ENCODE measurements at regions not wholly inside any gene's neighbourhood (a gene's known extent, or its start where the extent isn't known, plus 50 kb on each side); places are given as distances from the start of the nearest gene placed in this dataset.

GRCh38 chr9:89776795-89777525, 172.1 kb downstream of the GADD45G start:
- Mint-ChIP-seq H3K4me1 (peaks cover 2% of the 10 kb centered on the region), H3K9me3 (no peaks in the 10 kb centered on the region), H3K36me3 (ENCODE audit: low read depth) (no peaks in the 10 kb centered on the region), H3K27me3 (peaks cover 2% of the 10 kb centered on the region), H3K4me3 (no peak overlapping the region), H3K27ac (no peak overlapping the region)
- CTCF ChIA-PET = interaction anchor here (1.3 to 1.6 kb wide), 2 partner anchors 9 to 10 kb away, joined by 3 to 4 read pairs; no protein-coding TSS in a partner anchor
- POLR2A ChIA-PET = no interaction called here
- no peak for DNase-seq

GRCh38 chr9:89777544-89777943, 172.7 kb downstream of the GADD45G start:
- Mint-ChIP-seq H3K36me3 (ENCODE audit: low read depth) (no peaks in the 10 kb centered on the region), H3K9me3 (no peaks in the 10 kb centered on the region), H3K4me3 (no peak overlapping the region), H3K27me3 (peaks cover 2% of the 10 kb centered on the region), H3K27ac (no peak overlapping the region), H3K4me1 (peaks cover 2% of the 10 kb centered on the region)
- ChIA-PET CTCF (interaction anchor here (1.3 to 1.6 kb wide), 2 partner anchors 9 to 11 kb away, joined by 3 to 4 read pairs; no protein-coding TSS in a partner anchor), POLR2A (no interaction called here)
- no peak for DNase-seq

GRCh38 chr9:89778100-89779090, 173.6 kb downstream of the GADD45G start:
- H3K27ac Mint-ChIP-seq = no peak overlapping the region

GRCh38 chr9:89779405-89780203, 174.8 kb downstream of the GADD45G start:
- ChIA-PET POLR2A (no interaction called here), CTCF (no interaction called here)

More at GRCh38 chr9:89778100-89779090, 173.6 kb downstream of the GADD45G start:
- ChIA-PET POLR2A (no interaction called here), CTCF (interaction anchor here (1.3 to 1.6 kb wide), 2 partner anchors 10 to 11 kb away, joined by 3 to 4 read pairs; no protein-coding TSS in a partner anchor)
- H3K27me3 Mint-ChIP-seq = peaks cover 4% of the 10 kb centered on the region
- H3K4me1 Mint-ChIP-seq = no peaks in the 10 kb centered on the region
- no peak overlapping the region for H3K4me3 Mint-ChIP-seq
- no peaks in the 10 kb centered on the region for H3K9me3 Mint-ChIP-seq
- no peaks in the 10 kb centered on the region for H3K36me3 Mint-ChIP-seq (ENCODE audit: low read depth)
- no peak for DNase-seq

GRCh38 chr9:89780959-89781358, 176.1 kb downstream of the GADD45G start:
- POLR2A ChIA-PET = no interaction called here
- Mint-ChIP-seq H3K27ac (no peak overlapping the region), H3K9me3 (peaks cover 3% of the 10 kb centered on the region), H3K4me1 (no peaks in the 10 kb centered on the region), H3K36me3 (ENCODE audit: low read depth) (no peaks in the 10 kb centered on the region), H3K27me3 (peaks cover 15% of the 10 kb centered on the region), H3K4me3 (no peak overlapping the region)
- CTCF ChIA-PET = interaction anchor here (1.2 kb wide), 1 partner anchor 14 kb away, joined by 3 read pairs; no protein-coding TSS in a partner anchor
- no peak for DNase-seq

More at GRCh38 chr9:89779405-89780203, 174.8 kb downstream of the GADD45G start:
- H3K4me3 Mint-ChIP-seq = no peak overlapping the region
- H3K36me3 Mint-ChIP-seq (ENCODE audit: low read depth) = no peaks in the 10 kb centered on the region
- H3K27me3 Mint-ChIP-seq = peaks cover 8% of the 10 kb centered on the region
- no peak for DNase-seq
- H3K4me1 Mint-ChIP-seq = no peaks in the 10 kb centered on the region
- no peaks in the 10 kb centered on the region for H3K9me3 Mint-ChIP-seq
- no peak overlapping the region for H3K27ac Mint-ChIP-seq

GRCh38 chr9:89781838-89782540, 177.2 kb downstream of the GADD45G start:
- POLR2A ChIA-PET = no interaction called here
- CTCF ChIA-PET = interaction anchor here (1.1 to 1.9 kb wide), 4 partner anchors 10 to 23 kb away, joined by 3 to 5 read pairs (median 3); no protein-coding TSS in a partner anchor
- H3K27ac Mint-ChIP-seq = no peak overlapping the region

GRCh38 chr9:89786655-89787054, 181.8 kb downstream of the GADD45G start:
- H3K27me3 Mint-ChIP-seq = peaks cover 36% of the 10 kb centered on the region
- POLR2A ChIA-PET = no interaction called here

More at GRCh38 chr9:89781838-89782540, 177.2 kb downstream of the GADD45G start:
- H3K4me3 Mint-ChIP-seq = no peak overlapping the region
- no peak for DNase-seq
- H3K4me1 Mint-ChIP-seq = no peaks in the 10 kb centered on the region
- H3K9me3 Mint-ChIP-seq = peaks cover 5% of the 10 kb centered on the region
- peaks cover 3% of the 10 kb centered on the region for H3K36me3 Mint-ChIP-seq (ENCODE audit: low read depth)
- peaks cover 25% of the 10 kb centered on the region for H3K27me3 Mint-ChIP-seq

GRCh38 chr9:89787595-89787994, 182.8 kb downstream of the GADD45G start:
- POLR2A ChIA-PET = no interaction called here
- no peaks in the 10 kb centered on the region for H3K4me1 Mint-ChIP-seq
- CTCF ChIA-PET = no interaction called here

More at GRCh38 chr9:89786655-89787054, 181.8 kb downstream of the GADD45G start:
- Mint-ChIP-seq H3K4me3 (no peak overlapping the region), H3K27ac (no peak overlapping the region), H3K4me1 (no peaks in the 10 kb centered on the region), H3K9me3 (peaks cover 5% of the 10 kb centered on the region), H3K36me3 (ENCODE audit: low read depth) (peaks cover 3% of the 10 kb centered on the region)
- CTCF ChIA-PET = no interaction called here
- DNase-seq = no peak

GRCh38 chr9:89788434-89788833, 183.6 kb downstream of the GADD45G start:
- Mint-ChIP-seq H3K9me3 (peaks cover 5% of the 10 kb centered on the region), H3K27ac (no peak overlapping the region), H3K36me3 (ENCODE audit: low read depth) (peaks cover 3% of the 10 kb centered on the region), H3K27me3 (peaks cover 34% of the 10 kb centered on the region), H3K4me3 (no peak overlapping the region), H3K4me1 (no peaks in the 10 kb centered on the region)
- CTCF ChIA-PET = no interaction called here
- DNase-seq = no peak
- POLR2A ChIA-PET = no interaction called here

More at GRCh38 chr9:89787595-89787994, 182.8 kb downstream of the GADD45G start:
- Mint-ChIP-seq H3K27ac (no peak overlapping the region), H3K4me3 (no peak overlapping the region), H3K9me3 (peaks cover 5% of the 10 kb centered on the region), H3K36me3 (ENCODE audit: low read depth) (peaks cover 3% of the 10 kb centered on the region), H3K27me3 (peaks cover 36% of the 10 kb centered on the region)
- no peak for DNase-seq

- peaks cover 3% of the 10 kb centered on the region for H3K36me3 Mint-ChIP-seq (ENCODE audit: low read depth)
- CTCF ChIA-PET = interaction anchor here (0.5 to 0.6 kb wide), 2 partner anchors 38 to 220 kb away, joined by 3 to 4 read pairs; no protein-coding TSS in a partner anchor
- no peak overlapping the region for H3K4me3 Mint-ChIP-seq
- DNase-seq = no peak
- no peak overlapping the region for H3K27ac Mint-ChIP-seq
- peaks cover 5% of the 10 kb centered on the region for H3K9me3 Mint-ChIP-seq
- POLR2A ChIA-PET = no interaction called here
- peaks cover 30% of the 10 kb centered on the region for H3K27me3 Mint-ChIP-seq
- H3K4me1 Mint-ChIP-seq = no peaks in the 10 kb centered on the region
Measured at GRCh38 chr9:89789922-89790510, 185.2 kb downstream of the GADD45G start.

- ChIA-PET POLR2A (no interaction called here), CTCF (interaction anchor here (0.5 kb wide), 1 partner anchor 221 kb away, joined by 4 read pairs; no protein-coding TSS in a partner anchor)
- Mint-ChIP-seq H3K4me1 (no peaks in the 10 kb centered on the region), H3K27me3 (peaks cover 25% of the 10 kb centered on the region), H3K9me3 (peaks cover 2% of the 10 kb centered on the region), H3K36me3 (ENCODE audit: low read depth) (peaks cover 3% of the 10 kb centered on the region), H3K27ac (no peak overlapping the region), H3K4me3 (no peak overlapping the region)
- DNase-seq = no peak
Measured at GRCh38 chr9:89790542-89791109, 185.8 kb downstream of the GADD45G start.

Measured in activated CD4-positive, alpha-beta T cell treated with anti-CD3 and anti-CD28 coated beads, Interleukin-2, amount 10 ng/mL, durations not matched to agents 7 days and 5 days (primary cell).